Left colon (tissue), 2 donors: ENCODE measurements at regions not wholly inside any gene's neighbourhood (a gene's known extent, or its start where the extent isn't known, plus 50 kb on each side); places are given as distances from the start of the nearest gene placed in this dataset.

ENCODE experiments used
- ATAC-seq: fragments of 200-7000 bp; cut with Tn5 transposase; one replicate; pipeline ENCODE4 v1.9.1; 2020; ENCODE audit warnings: mild to moderate bottlenecking, moderate library complexity
- DNase-seq, 2 donors: peaks; one replicate each; pipeline ENCODE4 v3.0.0-alpha.2; 2020
- intact Hi-C, 2 donors: fragments of 100-400 bp; cut with DNase I in 1 of 2; cut with micrococcal nuclease in 1 of 2; formaldehyde crosslinking; loops; one replicate each; pipeline versions ENCODE4 v1.11.2 to v1.14.0; 2022; cut with DNase I, micrococcal nuclease
- donor health status: DM: no; HTN: no; CAD: no.
- donor health status: DM: yes; HTN: yes; CAD: no.

GRCh38 chr7:41837916-41838315 is 135.0 kb upstream of the INHBA start:
- intact Hi-C loops = no loop called here

GRCh38 chr7:41835976-41836530 is 133.2 kb upstream of the INHBA start:
- DNase-seq = no peak
- intact Hi-C loops = no loop called here
- no peak for ATAC-seq

More at GRCh38 chr7:41837916-41838315, 135.0 kb upstream of the INHBA start:
- DNase-seq = no peak
- no peak for ATAC-seq

GRCh38 chr7:41834805-41835694 is 132.2 kb upstream of the INHBA start:
- intact Hi-C loops = no loop called here
- ATAC-seq = no peak
- no peak for DNase-seq

- DNase-seq (no peak), ATAC-seq (no peak)
- intact Hi-C loops = no loop called here
These were observed 130.1 kb upstream of the INHBA start for GRCh38 chr7:41832941-41833340.

- DNase-seq (no peak), ATAC-seq (no peak)
- intact Hi-C loops = no loop called here
These were observed 127.4 kb upstream of the INHBA start for GRCh38 chr7:41830271-41830670.

GRCh38 chr7:41828911-41829310 is 126.0 kb upstream of the INHBA start:
- DNase-seq (no peak), ATAC-seq (no peak)
- intact Hi-C loops = no loop called here

- ATAC-seq = no peak
- intact Hi-C loops = no loop called here
These were observed 123.8 kb upstream of the INHBA start for GRCh38 chr7:41826641-41827040.

GRCh38 chr7:41825927-41826480 is 123.1 kb upstream of the INHBA start:
- DNase-seq (no peak), ATAC-seq (no peak)
- intact Hi-C loops = no loop called here

More at GRCh38 chr7:41826641-41827040, 123.8 kb upstream of the INHBA start:
- no peak for DNase-seq

- intact Hi-C loops = no loop called here
- no peak for ATAC-seq
These were observed 121.4 kb upstream of the INHBA start for GRCh38 chr7:41824284-41824683.

GRCh38 chr7:41822259-41822817 is 119.4 kb upstream of the INHBA start:
- intact Hi-C loops = no loop called here
- ATAC-seq = no peak

More at GRCh38 chr7:41824284-41824683, 121.4 kb upstream of the INHBA start:
- no peak for DNase-seq

GRCh38 chr7:41821521-41822213 is 118.8 kb upstream of the INHBA start:
- DNase-seq (no peak), ATAC-seq (no peak)
- intact Hi-C loops = no loop called here

More at GRCh38 chr7:41822259-41822817, 119.4 kb upstream of the INHBA start:
- no peak for DNase-seq

GRCh38 chr7:41820111-41820671 is 117.3 kb upstream of the INHBA start:
- ATAC-seq (no peak), DNase-seq (no peak)
- intact Hi-C loops = no loop called here

- DNase-seq (no peak), ATAC-seq (no peak)
- intact Hi-C loops = no loop called here
These were observed 116.8 kb upstream of the INHBA start for GRCh38 chr7:41819645-41820044.

GRCh38 chr7:41818765-41819398 is 116.0 kb upstream of the INHBA start:
- DNase-seq (no peak), ATAC-seq (no peak)
- intact Hi-C loops = no loop called here

- ATAC-seq (no peak), DNase-seq (no peak)
- intact Hi-C loops = no loop called here
These were observed 114.5 kb upstream of the INHBA start for GRCh38 chr7:41817386-41817785.

GRCh38 chr7:41816111-41816510 is 113.2 kb upstream of the INHBA start:
- ATAC-seq (no peak), DNase-seq (no peak)
- intact Hi-C loops = no loop called here

- intact Hi-C loops = no loop called here
- DNase-seq (no peak), ATAC-seq (no peak)
These were observed 112.0 kb upstream of the INHBA start for GRCh38 chr7:41814888-41815287.

GRCh38 chr7:41813286-41813685 is 110.4 kb upstream of the INHBA start:
- DNase-seq = no peak
- intact Hi-C loops = no loop called here
- ATAC-seq = no peak

GRCh38 chr7:41811941-41812340 is 109.1 kb upstream of the INHBA start:
- intact Hi-C loops = no loop called here

More at GRCh38 chr7:41811941-41812340, 109.1 kb upstream of the INHBA start:
- DNase-seq (no peak), ATAC-seq (no peak)
